Loucy (cell line): ENCODE measurements at regions not wholly inside any gene's neighbourhood (a gene's known extent, or its start where the extent isn't known, plus 50 kb on each side); places are given as distances from the start of the nearest gene placed in this dataset.

ENCODE experiments used
- CTCF ChIP-seq: fragments of 200-600 bp; sonication (generic); conservative IDR thresholded peaks from 2 replicates; pipeline ENCODE4 v1.5.1; 2014; ENCODE audit warnings: mild to moderate bottlenecking, antibody characterized with exemption, low read length
- EZH2phosphoT487 ChIP-seq: fragments of 200-600 bp; IDR thresholded peaks from 2 replicates; pipeline ENCODE4 v1.6.1; 2018; ENCODE audit warnings: antibody characterized with exemption, mild to moderate bottlenecking, moderate library complexity, borderline replicate concordance

GRCh38 chr7:153066711-153067110, 307.2 kb downstream of the ACTR3B start:
- TF ChIP-seq CTCF (no peak), EZH2phosphoT487 (no peak)
